ENCODE measurements at regions not wholly inside any gene's neighbourhood (a gene's known extent, or its start where the extent isn't known, plus 50 kb on each side); places are given as distances from the start of the nearest gene placed in this dataset.

- TF ChIP-seq STAT6 (CRISPR knock-in tag; conservative IDR thresholded peaks at IDR 0.05; ENCODE audit: low read depth) (no peak), SOX15 (CRISPR knock-in tag; IDR thresholded peaks at IDR 0.05) (no peak), ARID4B (CRISPR knock-in tag; IDR thresholded peaks at IDR 0.05; ENCODE audit: borderline replicate concordance) (no peak), OVOL2 (CRISPR knock-in tag; IDR thresholded peaks at IDR 0.05; ENCODE audit: borderline replicate concordance) (no peak), ETV6 (CRISPR knock-in tag; IDR thresholded peaks at IDR 0.05) (no peak)
Measured at GRCh38 chr18:22020127-22020866, 149.1 kb upstream of the GATA6 start (continued).

GRCh38 chr18:22020867-22021370 lies 148.5 kb upstream of the GATA6 start:
- ChIA-PET CTCF (no interaction called here), POLR2A (no interaction called here)
- no peak overlapping the region for H3K27ac Mint-ChIP-seq
- H3K36me3 Mint-ChIP-seq, result no peaks in the 10 kb centered on the region; the same call in 1 of the 2 replicates
- peaks cover 3% of the 10 kb centered on the region; the same call in 1 of the 2 replicates for H3K9me3 Mint-ChIP-seq
- DNase-seq (ENCODE audit: low spot score) (no peak), ATAC-seq (no peak)
- peaks cover 8% of the 10 kb centered on the region for H3K4me1 Mint-ChIP-seq
- H3K4me3 Mint-ChIP-seq, result no peak overlapping the region
- no peaks in the 10 kb centered on the region for H3K27me3 Mint-ChIP-seq (ENCODE audit: low read depth)
- TF ChIP-seq AFF4 (CRISPR knock-in tag; IDR thresholded peaks at IDR 0.05; ENCODE audit: borderline replicate concordance), result no peak
- TF ChIP-seq GABPB1 (CRISPR knock-in tag; IDR thresholded peaks at IDR 0.05), result no peak
- no peak for TF ChIP-seq STAT6 (CRISPR knock-in tag; conservative IDR thresholded peaks at IDR 0.05; ENCODE audit: low read depth)
- no peak for TF ChIP-seq ZNF263 (CRISPR knock-in tag; IDR thresholded peaks at IDR 0.05; ENCODE audit: low read depth)
- TF ChIP-seq MYBL2 (CRISPR knock-in tag; IDR thresholded peaks at IDR 0.05), result no peak
- TF ChIP-seq MAX (CRISPR knock-in tag; IDR thresholded peaks at IDR 0.05), result no peak
- no peak for TF ChIP-seq ZMAT4 (CRISPR knock-in tag; IDR thresholded peaks at IDR 0.05)
- no peak for TF ChIP-seq ZNF138 (CRISPR knock-in tag; conservative IDR thresholded peaks at IDR 0.05)
- TF ChIP-seq FOXP1 (CRISPR knock-in tag; IDR thresholded peaks at IDR 0.05; ENCODE audit: borderline replicate concordance), result no peak
- no peak for TF ChIP-seq USF1 (CRISPR knock-in tag; IDR thresholded peaks at IDR 0.05)
- no peak for TF ChIP-seq PRDM15 (CRISPR knock-in tag; IDR thresholded peaks at IDR 0.05)
